H1 (cell line): ENCODE measurements at regions not wholly inside any gene's neighbourhood (a gene's known extent, or its start where the extent isn't known, plus 50 kb on each side); places are given as distances from the start of the nearest gene placed in this dataset.

Experiments used
- NANOG ChIP-seq: IDR thresholded peaks from 2 replicates; pipeline ENCODE4 v1.6.1; 2011; ENCODE audit warnings: low read length, low read depth, mild to moderate bottlenecking, inconsistent platforms; ENCODE audit not compliant: insufficient read depth, poor library complexity, severe bottlenecking
- TAF1 ChIP-seq: IDR thresholded peaks from 2 replicates; pipeline ENCODE4 v1.6.1; 2011; ENCODE audit warnings: mild to moderate bottlenecking, low read depth, low read length

DNA sequence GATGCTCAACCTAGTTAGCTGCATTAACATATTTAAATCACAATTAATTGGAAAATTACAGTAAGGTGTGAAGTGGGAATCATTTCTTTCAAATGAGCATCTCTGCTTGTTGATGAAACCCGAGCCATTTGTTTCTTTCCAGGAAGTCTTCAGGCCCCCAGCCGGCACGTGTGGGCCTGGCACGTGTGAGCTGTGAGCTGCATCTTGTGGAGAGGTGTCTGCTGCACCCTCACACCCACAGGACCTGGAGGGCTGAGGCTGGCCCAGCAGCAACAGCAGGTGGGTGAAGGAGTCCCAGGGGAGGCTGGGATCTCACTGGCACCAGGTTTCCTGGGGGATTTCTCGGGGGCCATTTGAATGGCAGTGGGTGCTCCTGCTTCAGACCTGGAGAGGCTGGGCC is 372.5 kb upstream of the MKI67 start (continued):
- TF ChIP-seq NANOG: no peak
- TF ChIP-seq TAF1: no peak
- TF ChIP-seq, all 59 proteins: peak for 0
